Heart left ventricle (tissue), 13 donors: ENCODE measurements at regions not wholly inside any gene's neighbourhood (a gene's known extent, or its start where the extent isn't known, plus 50 kb on each side); places are given as distances from the start of the nearest gene placed in this dataset.

ENCODE experiments used
- CTCF ChIP-seq, 12 donors: fragments of 200-600 bp; sonication (generic) in 4 of 12; IDR thresholded peaks; one replicate each; pipeline versions ENCODE4 v1.5.0 to v1.8.0; 2018 to 2022; ENCODE audit warnings: antibody characterized with exemption in 12 of 12, mild to moderate bottlenecking in 5 of 12
- POLR2A ChIP-seq, 2 donors: fragments of 450-650 bp; IDR thresholded peaks; one replicate each; pipeline ENCODE4 v1.6.1; 2017; ENCODE audit warnings: antibody characterized with exemption in 2 of 2, mild to moderate bottlenecking in 2 of 2, moderate library complexity in 2 of 2
- donor health status: ischemic (EF 13 %, LVEDD 7.1; RV severe dilation, severe dysfunction).
- donor health status: DM: no; HTN: yes; CAD: no.
- donor health status: DM: no; HTN: no; CAD: no.
- donor health status: ischemic (EF 25% LVEDD 6.9; RV normal size, moderate dysfunction).
- donor health status: ischemic (EF 25% LVEDD 5.7; RV mildly dilated, moderate dysfunction).
- donor health status: ischemic (EF 35%, LVEDD 5.7; RV mildly dilated, moderate dysfunction).
- donor health status: nonischemic (EF 11% LVEDD 7.7; RV severe dilation, severe dysfunction).
- donor health status: DM: yes; HTN: yes; CAD: no.
- donor health status: PGD.
- donor health status: ischemic (EF 29% LVEDD 5.4; RV normal size, mild dysfunction).
- donor health status: nonischemic (EF 23%, LVEDD 6.1; RV moderate dilation, normal function).

- no peak for TF ChIP-seq CTCF (IDR thresholded peaks at IDR 0.05)
- no peak for TF ChIP-seq POLR2A (IDR thresholded peaks at IDR 0.05)
Measured at GRCh38 chr3:72338942-72339669, 509.1 kb downstream of the SHQ1 start.
